ENCODE measurements at regions not wholly inside any gene's neighbourhood (a gene's known extent, or its start where the extent isn't known, plus 50 kb on each side); places are given as distances from the start of the nearest gene placed in this dataset.

DNA sequence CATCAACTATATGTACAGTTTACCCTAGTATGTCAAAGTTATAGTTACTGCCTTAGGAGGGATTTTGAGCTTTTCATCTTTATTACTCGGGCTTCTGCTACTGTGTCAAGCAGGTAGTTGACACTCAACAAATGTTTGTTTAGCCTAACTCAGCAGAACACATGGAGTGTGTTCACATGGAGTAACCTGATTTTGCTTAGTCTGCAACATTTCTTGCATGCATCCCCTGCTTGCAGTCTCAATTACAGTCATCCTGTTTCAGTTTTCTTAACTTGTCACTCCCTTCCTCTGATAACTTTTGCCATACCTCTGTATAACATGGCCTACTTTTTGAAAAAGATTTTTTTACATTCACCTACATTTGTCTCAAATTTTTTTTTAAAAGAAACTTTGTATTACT, 135.5 kb downstream of the NMUR2 start:
- ChIA-PET CTCF (no interaction called here), POLR2A (no interaction called here)
- TF ChIP-seq, protein P1, sequence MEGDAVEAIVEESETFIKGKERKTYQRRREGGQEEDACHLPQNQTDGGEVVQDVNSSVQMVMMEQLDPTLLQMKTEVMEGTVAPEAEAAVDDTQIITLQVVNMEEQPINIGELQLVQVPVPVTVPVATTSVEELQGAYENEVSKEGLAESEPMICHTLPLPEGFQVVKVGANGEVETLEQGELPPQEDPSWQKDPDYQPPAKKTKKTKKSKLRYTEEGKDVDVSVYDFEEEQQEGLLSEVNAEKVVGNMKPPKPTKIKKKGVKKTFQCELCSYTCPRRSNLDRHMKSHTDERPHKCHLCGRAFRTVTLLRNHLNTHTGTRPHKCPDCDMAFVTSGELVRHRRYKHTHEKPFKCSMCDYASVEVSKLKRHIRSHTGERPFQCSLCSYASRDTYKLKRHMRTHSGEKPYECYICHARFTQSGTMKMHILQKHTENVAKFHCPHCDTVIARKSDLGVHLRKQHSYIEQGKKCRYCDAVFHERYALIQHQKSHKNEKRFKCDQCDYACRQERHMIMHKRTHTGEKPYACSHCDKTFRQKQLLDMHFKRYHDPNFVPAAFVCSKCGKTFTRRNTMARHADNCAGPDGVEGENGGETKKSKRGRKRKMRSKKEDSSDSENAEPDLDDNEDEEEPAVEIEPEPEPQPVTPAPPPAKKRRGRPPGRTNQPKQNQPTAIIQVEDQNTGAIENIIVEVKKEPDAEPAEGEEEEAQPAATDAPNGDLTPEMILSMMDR (IDR thresholded peaks at IDR 0.05; ENCODE audit: insufficient read depth, low read length, missing control alignments), result no peak
- no peak overlapping the region for H3K4me3 ChIP-seq (ENCODE audit: low read depth, low read length)
- DNase-seq (ENCODE audit: low read depth, low spot score), result no peak

GRCh38 chr5:152264645-152265254, 140.3 kb downstream of the NMUR2 start:
- H3K4me3 ChIP-seq (ENCODE audit: low read depth, low read length), result no peak overlapping the region
- ChIA-PET POLR2A (no interaction called here), CTCF (no interaction called here)
- no peak for DNase-seq (ENCODE audit: low read depth, low spot score)
- TF ChIP-seq, protein P1 (IDR thresholded peaks at IDR 0.05; ENCODE audit: insufficient read depth, low read length, missing control alignments), result no peak

GRCh38 chr5:152262667-152263066, 142.4 kb downstream of the NMUR2 start:
- DNase-seq (ENCODE audit: low read depth, low spot score), result no peak
- ChIA-PET CTCF (no interaction called here), POLR2A (no interaction called here)
- no peak overlapping the region for H3K4me3 ChIP-seq (ENCODE audit: low read depth, low read length)
- TF ChIP-seq, protein P1 (IDR thresholded peaks at IDR 0.05; ENCODE audit: insufficient read depth, low read length, missing control alignments), result no peak

GRCh38 chr5:152260940-152261339, 144.1 kb downstream of the NMUR2 start:
- TF ChIP-seq, protein P1 (IDR thresholded peaks at IDR 0.05; ENCODE audit: insufficient read depth, low read length, missing control alignments), result no peak
- CTCF ChIA-PET, result no interaction called here
- DNase-seq (ENCODE audit: low read depth, low spot score), result no peak
- no peak overlapping the region for H3K4me3 ChIP-seq (ENCODE audit: low read depth, low read length)
- POLR2A ChIA-PET, result no interaction called here

- DNase-seq (ENCODE audit: low read depth, low spot score), result no peak
- H3K4me3 ChIP-seq (ENCODE audit: low read depth, low read length), result no peak overlapping the region
- ChIA-PET CTCF (no interaction called here), POLR2A (no interaction called here)
- TF ChIP-seq, protein P1 (IDR thresholded peaks at IDR 0.05; ENCODE audit: insufficient read depth, low read length, missing control alignments), result no peak
These were observed 145.4 kb downstream of the NMUR2 start for GRCh38 chr5:152259702-152260101.

DNA sequence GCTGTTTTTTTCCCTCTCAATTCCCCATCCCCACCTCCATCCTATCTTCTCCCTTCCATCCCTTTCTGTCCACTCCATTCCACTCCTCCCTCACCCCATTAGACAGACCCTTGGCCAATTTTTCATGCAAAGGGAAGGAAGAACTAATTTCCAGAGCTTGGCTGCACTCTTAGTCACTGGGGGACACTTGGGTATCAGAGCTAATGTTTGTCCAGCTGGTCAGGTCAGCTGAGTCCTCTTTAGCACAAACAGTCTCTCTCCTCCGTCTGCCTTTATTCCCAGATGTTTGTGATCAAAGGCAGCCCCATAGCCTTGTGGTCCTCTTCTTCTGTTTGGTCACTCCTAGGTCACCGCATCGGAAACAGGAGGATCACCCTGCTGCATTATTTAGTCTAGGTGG, 148.5 kb downstream of the NMUR2 start:
- ChIA-PET POLR2A (no interaction called here), CTCF (no interaction called here)
- DNase-seq (ENCODE audit: low read depth, low spot score), result no peak
- no peak overlapping the region for H3K4me3 ChIP-seq (ENCODE audit: low read depth, low read length)
- TF ChIP-seq, protein P1 (IDR thresholded peaks at IDR 0.05; ENCODE audit: insufficient read depth, low read length, missing control alignments), result no peak
